Activated B cell treated with CpG ODN at 0.5 μM for 24 hours (primary cell): ENCODE measurements at regions not wholly inside any gene's neighbourhood (a gene's known extent, or its start where the extent isn't known, plus 50 kb on each side); places are given as distances from the start of the nearest gene placed in this dataset.

ENCODE experiments used
- ATAC-seq: fragments of 200-7000 bp; cut with Tn5 transposase; one replicate; pipeline ENCODE4 v1.10.0; 2021; ENCODE audit warnings: low read depth, mild to moderate bottlenecking, moderate library complexity
- CTCF ChIA-PET: fragments of 350-600 bp; sonication (Branson Sonifier 250); formaldehyde crosslinking; loops from one replicate; lab custom pipeline; 2021; ENCODE audit warnings: antibody characterized with exemption; lab: Charles Lee
- POLR2A ChIA-PET: fragments of 350-600 bp; sonication (Branson Sonifier 250); formaldehyde crosslinking; loops from one replicate; lab custom pipeline; 2021; ENCODE audit warnings: antibody characterized with exemption; lab: Charles Lee
- DNase-seq: peaks from one replicate; pipeline ENCODE4 v3.0.0; 2022
- H3K27ac Mint-ChIP-seq: one replicate; pipeline ENCODE4 v1.8.0; 2020; ENCODE audit warnings: mixed read lengths
- H3K27me3 Mint-ChIP-seq: one replicate; pipeline ENCODE4 v1.8.0; 2021; ENCODE audit warnings: mixed read lengths
- H3K36me3 Mint-ChIP-seq: one replicate; pipeline ENCODE4 v1.8.0; 2021; ENCODE audit warnings: low read depth, mixed read lengths
- H3K4me1 Mint-ChIP-seq: one replicate; pipeline ENCODE4 v1.8.0; 2021; ENCODE audit warnings: mixed read lengths
- H3K4me3 Mint-ChIP-seq: one replicate; pipeline ENCODE4 v1.8.0; 2020; ENCODE audit warnings: mild to moderate bottlenecking, mixed read lengths
- H3K9me3 Mint-ChIP-seq: one replicate; pipeline ENCODE4 v1.8.0; 2020; ENCODE audit warnings: mixed read lengths
- intact Hi-C: fragments of 100-400 bp; cut with micrococcal nuclease; formaldehyde crosslinking; loops from one replicate; pipeline ENCODE4 v1.15.1; 2024
- TF ChIP-seq, protein P1 (sequence below): fragments of 200-600 bp; IDR thresholded peaks from one replicate; pipeline ENCODE4 v1.8.0; 2022; ENCODE audit warnings: antibody characterized with exemption, mild to moderate bottlenecking

DNA sequence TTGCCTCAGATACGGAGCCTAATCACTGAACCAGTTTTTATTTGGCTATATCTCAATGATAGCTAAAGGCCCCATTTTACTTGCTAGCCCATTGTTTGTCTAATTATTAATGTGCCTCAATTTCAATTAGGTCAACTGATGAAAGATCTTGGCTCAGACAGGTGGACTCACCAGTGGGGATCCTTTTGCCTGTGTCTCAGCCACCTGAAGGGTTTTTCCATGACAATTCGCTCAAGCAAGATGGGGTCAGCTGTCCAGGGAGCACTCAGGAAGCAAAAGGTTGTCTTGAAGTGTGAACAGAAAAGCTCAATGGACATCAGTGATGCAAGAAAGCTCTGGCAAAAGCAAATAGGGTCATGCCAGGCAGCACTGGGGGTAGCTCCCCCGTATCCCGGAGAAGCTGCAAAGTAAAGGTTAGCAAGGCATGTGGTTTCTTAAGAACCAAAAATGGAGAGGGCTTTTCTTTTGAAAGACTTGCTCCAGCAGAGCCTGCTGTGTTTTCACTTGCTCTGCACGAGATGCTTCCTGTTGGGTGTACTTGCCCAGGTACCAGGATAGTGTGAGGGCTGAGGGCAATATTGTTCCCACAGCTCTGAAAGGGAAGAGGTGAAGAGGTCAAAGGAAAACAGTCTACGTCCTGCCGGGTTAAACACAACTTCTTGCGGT, 541.2 kb upstream of the CDH5 start:
- no peaks in the 10 kb centered on the region for H3K27me3 Mint-ChIP-seq
- intact Hi-C loops: no loop called here
- POLR2A ChIA-PET: no interaction called here
- TF ChIP-seq, protein P1, sequence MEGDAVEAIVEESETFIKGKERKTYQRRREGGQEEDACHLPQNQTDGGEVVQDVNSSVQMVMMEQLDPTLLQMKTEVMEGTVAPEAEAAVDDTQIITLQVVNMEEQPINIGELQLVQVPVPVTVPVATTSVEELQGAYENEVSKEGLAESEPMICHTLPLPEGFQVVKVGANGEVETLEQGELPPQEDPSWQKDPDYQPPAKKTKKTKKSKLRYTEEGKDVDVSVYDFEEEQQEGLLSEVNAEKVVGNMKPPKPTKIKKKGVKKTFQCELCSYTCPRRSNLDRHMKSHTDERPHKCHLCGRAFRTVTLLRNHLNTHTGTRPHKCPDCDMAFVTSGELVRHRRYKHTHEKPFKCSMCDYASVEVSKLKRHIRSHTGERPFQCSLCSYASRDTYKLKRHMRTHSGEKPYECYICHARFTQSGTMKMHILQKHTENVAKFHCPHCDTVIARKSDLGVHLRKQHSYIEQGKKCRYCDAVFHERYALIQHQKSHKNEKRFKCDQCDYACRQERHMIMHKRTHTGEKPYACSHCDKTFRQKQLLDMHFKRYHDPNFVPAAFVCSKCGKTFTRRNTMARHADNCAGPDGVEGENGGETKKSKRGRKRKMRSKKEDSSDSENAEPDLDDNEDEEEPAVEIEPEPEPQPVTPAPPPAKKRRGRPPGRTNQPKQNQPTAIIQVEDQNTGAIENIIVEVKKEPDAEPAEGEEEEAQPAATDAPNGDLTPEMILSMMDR: no peak
- H3K4me1 Mint-ChIP-seq: no peaks in the 10 kb centered on the region
- H3K36me3 Mint-ChIP-seq: no peaks in the 10 kb centered on the region
- no peak for DNase-seq
- peaks cover 2% of the 10 kb centered on the region for H3K9me3 Mint-ChIP-seq
- no peak overlapping the region for H3K4me3 Mint-ChIP-seq
- H3K27ac Mint-ChIP-seq: no peak overlapping the region
- CTCF ChIA-PET: no interaction called here
- ATAC-seq: no peak

DNA sequence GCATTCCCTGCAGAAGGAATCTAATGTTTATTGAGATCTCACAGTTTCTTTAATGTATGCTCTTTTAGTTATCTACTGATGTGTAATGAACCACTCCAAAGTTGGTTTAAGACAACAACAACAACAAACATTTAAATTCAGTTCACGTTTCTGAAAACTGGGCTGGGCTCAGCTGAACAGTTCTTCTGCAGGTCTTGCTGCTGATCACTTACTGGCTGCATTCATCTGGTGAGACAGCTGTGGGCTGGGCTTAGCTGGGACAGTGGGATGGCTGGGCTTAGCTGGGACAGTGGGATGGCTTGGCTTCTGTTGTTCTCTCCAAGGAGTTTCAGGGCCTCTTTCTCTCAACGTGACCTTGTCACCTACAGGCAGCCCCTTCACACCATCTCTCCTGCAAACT, 544.3 kb upstream of the CDH5 start:
- Mint-ChIP-seq H3K27me3 (no peaks in the 10 kb centered on the region), H3K36me3 (no peaks in the 10 kb centered on the region), H3K27ac (no peak overlapping the region), H3K9me3 (no peaks in the 10 kb centered on the region), H3K4me1 (no peaks in the 10 kb centered on the region), H3K4me3 (no peak overlapping the region)
- no peak for DNase-seq
- CTCF ChIA-PET: no interaction called here
- POLR2A ChIA-PET: no interaction called here
- no peak for ATAC-seq
- TF ChIP-seq, protein P1: no peak
- intact Hi-C loops: no loop called here

DNA sequence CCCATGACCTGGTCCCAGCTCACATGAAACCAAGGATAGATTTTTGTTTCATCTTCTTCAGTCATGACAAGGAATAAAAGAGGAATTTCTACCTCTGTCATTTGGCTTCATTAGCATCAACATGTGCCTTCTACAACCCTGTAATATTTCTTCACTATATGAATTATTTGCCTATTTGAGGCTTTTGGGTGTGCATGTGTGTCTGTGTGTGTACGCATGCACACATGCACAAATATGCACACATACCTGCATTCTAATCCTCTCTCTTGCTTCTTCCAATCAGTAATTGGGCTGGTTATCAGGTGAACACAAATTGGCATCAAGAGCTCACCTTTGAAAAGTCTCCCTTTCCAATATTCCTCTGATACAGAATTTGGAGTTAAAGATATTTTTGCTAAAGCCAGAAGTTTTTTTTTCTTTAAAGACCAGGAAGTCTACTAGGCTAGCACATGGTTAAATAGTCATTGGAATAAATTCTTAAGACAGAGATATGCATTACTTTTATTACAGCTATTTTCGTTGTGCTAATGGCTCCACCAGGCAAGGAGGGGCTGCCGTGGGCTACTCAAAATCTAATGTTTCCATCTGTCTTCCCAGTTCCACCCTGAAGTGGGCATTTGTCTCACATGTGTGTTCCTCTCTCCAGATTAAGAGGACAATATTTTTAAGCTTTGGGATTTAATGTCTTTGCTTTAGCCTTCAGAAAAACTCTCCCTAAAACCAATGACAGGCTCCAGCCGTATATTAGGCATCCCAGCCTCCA, 547.2 kb upstream of the CDH5 start:
- no peaks in the 10 kb centered on the region for H3K4me1 Mint-ChIP-seq
- H3K27me3 Mint-ChIP-seq: no peaks in the 10 kb centered on the region
- intact Hi-C loops: no loop called here
- DNase-seq (no peak), ATAC-seq (no peak)
- ChIA-PET CTCF (no interaction called here), POLR2A (no interaction called here)
- H3K36me3 Mint-ChIP-seq: no peaks in the 10 kb centered on the region
- TF ChIP-seq, protein P1: no peak
- H3K9me3 Mint-ChIP-seq: no peaks in the 10 kb centered on the region
- H3K4me3 Mint-ChIP-seq: no peak overlapping the region
- no peak overlapping the region for H3K27ac Mint-ChIP-seq

- Mint-ChIP-seq H3K27ac (no peak overlapping the region), H3K4me3 (no peak overlapping the region), H3K9me3 (no peaks in the 10 kb centered on the region), H3K36me3 (no peaks in the 10 kb centered on the region), H3K4me1 (no peaks in the 10 kb centered on the region), H3K27me3 (no peaks in the 10 kb centered on the region)
- intact Hi-C loops: no loop called here
- DNase-seq (no peak), ATAC-seq (no peak)
- POLR2A ChIA-PET: no interaction called here
- TF ChIP-seq, protein P1: no peak
- CTCF ChIA-PET: no interaction called here
Measured at GRCh38 chr16:65817799-65818198, 548.7 kb upstream of the CDH5 start.

- ChIA-PET POLR2A (no interaction called here), CTCF (no interaction called here)
- intact Hi-C loops: no loop called here
- Mint-ChIP-seq H3K36me3 (no peaks in the 10 kb centered on the region), H3K27ac (no peak overlapping the region), H3K4me3 (no peak overlapping the region), H3K27me3 (no peaks in the 10 kb centered on the region), H3K9me3 (no peaks in the 10 kb centered on the region), H3K4me1 (no peaks in the 10 kb centered on the region)
- ATAC-seq: no peak
- TF ChIP-seq, protein P1: no peak
- DNase-seq: no peak
Measured at GRCh38 chr16:65817066-65817465, 549.4 kb upstream of the CDH5 start.
